GM12872 (cell line): ENCODE measurements at regions not wholly inside any gene's neighbourhood (a gene's known extent, or its start where the extent isn't known, plus 50 kb on each side); places are given as distances from the start of the nearest gene placed in this dataset.

Experiments used
- TF ChIP-seq, protein P1 (sequence below): IDR thresholded peaks from 3 replicates; pipeline ENCODE4 v1.5.1; 2011; ENCODE audit warnings: low read depth, mild to moderate bottlenecking, low read length, moderate library complexity; ENCODE audit not compliant: insufficient read depth

DNA sequence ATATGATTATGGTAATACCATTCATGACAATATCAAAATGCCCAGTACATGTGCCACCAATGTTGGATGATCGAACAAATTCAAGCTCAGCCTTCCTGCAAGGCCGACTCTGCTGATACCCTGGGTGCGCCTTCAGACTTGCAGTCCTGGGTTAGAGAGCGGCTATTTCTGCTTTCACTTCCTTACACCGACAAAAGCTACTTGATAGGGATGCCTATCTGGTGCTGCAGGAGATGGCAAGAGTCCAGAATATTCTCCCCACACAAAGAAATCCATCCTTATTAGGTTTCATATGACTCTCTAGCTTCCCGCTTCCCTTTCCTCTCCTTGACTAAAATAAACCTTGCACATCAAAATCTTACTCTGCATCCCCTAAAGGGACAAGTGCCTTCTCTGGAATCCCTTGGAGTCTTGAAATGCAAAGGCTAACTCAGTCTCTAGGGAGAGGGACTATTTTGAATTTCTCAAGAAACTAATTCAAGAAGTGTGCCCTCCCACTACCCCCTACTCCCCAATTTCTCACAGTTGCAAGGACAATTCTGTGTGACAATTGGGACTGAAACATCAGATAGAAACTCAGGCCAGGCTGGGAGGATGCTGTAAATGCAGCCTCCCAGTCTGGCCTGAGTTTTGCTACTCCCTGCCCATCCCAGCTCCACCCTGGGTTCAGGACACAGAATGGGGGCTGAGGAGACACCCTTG lies 103.1 kb upstream of the USP24 start:
- TF ChIP-seq, protein P1, sequence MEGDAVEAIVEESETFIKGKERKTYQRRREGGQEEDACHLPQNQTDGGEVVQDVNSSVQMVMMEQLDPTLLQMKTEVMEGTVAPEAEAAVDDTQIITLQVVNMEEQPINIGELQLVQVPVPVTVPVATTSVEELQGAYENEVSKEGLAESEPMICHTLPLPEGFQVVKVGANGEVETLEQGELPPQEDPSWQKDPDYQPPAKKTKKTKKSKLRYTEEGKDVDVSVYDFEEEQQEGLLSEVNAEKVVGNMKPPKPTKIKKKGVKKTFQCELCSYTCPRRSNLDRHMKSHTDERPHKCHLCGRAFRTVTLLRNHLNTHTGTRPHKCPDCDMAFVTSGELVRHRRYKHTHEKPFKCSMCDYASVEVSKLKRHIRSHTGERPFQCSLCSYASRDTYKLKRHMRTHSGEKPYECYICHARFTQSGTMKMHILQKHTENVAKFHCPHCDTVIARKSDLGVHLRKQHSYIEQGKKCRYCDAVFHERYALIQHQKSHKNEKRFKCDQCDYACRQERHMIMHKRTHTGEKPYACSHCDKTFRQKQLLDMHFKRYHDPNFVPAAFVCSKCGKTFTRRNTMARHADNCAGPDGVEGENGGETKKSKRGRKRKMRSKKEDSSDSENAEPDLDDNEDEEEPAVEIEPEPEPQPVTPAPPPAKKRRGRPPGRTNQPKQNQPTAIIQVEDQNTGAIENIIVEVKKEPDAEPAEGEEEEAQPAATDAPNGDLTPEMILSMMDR, result no peak

DNA sequence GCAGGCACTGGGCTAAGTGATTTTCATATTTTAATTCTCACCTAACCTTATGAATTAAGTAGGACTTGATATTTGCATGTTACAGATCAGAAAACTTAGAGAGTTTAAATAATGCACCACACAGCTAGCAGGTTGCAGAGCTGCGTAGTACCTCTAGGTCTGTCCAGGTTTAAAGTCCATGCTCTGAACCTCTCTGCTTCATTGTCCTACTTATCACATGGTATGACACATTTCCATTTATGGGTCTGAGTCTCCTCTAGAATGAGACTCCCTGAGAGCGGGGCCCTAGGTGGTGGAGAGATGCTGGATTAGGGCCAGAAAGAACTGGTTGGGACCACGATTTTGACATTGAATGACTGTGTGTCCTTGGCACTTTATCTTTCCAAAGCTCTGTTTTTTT lies 102.5 kb upstream of the USP24 start:
- TF ChIP-seq, protein P1, result no peak

DNA sequence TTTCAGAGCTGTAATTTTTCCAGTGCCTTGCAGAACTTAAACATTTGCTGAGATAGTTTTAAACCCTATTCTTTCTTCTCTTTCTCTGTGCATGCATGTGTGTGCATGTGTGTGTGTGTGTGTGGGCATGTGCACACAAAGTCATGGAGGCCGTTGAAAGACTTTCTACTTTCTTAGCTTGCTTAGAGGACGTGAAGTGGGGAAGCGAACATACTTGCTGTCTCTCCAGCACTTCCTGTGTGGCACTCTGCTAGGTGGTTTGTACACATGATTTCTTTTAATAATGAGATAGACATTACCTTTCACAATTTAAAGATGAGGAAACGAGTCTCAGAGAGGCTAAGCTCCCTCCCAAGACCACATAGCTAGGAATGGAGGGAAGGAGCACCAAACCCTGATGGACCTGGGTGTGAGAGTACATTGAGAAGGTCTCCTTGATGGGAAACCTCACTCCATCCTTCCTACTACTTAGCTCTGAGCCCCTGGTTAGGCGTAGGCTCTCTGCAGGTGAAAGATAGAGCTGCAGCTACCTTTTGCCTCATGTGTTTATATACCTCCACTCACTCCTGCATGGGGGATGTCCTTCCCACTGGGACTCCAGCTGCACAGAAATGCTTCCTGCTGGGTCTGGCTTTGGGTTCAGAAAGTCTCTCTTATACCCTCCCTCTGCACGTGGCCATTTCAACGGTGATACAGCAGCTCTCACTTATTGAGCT lies 101.9 kb upstream of the USP24 start:
- TF ChIP-seq, protein P1, result no peak

DNA sequence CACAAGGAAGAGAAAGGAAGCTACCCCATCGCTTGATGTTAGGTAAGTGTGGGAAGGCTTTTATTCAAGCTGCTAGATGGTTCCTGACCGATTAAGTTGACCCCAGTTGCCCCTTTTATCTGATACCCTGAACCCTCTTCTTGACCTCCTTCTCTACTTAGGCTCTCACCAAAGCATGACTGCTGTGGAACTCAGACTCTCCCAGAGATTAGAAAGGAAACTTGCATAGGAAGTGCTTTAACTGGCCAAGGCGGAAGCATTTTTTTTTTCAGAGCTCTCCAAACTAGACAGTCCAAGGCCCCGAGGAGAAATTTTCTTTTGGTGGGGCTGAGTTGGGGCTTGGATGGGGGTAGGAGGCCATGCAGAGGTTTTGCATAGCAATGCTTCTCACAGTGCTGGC lies 101.3 kb upstream of the USP24 start:
- TF ChIP-seq, protein P1, result no peak

DNA sequence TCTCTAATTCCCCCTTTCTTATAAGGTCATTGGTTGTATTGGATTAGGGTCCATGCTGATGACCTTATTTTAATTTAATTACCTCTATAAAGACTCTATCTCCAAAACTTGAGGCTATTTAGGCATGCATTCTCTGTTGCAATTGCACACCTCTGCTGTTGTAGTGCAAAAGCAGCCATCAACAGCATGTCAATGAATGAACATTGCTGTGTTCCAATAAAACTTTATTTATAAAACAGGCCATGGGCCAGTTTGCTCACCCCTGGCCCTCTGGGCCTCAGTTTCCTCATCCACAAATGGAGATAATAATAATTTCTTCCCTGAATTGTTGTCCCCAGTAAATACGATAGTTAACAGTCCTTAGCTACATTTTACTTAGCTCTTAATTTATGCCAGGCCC lies 100.4 kb upstream of the USP24 start:
- TF ChIP-seq, protein P1, result no peak

DNA sequence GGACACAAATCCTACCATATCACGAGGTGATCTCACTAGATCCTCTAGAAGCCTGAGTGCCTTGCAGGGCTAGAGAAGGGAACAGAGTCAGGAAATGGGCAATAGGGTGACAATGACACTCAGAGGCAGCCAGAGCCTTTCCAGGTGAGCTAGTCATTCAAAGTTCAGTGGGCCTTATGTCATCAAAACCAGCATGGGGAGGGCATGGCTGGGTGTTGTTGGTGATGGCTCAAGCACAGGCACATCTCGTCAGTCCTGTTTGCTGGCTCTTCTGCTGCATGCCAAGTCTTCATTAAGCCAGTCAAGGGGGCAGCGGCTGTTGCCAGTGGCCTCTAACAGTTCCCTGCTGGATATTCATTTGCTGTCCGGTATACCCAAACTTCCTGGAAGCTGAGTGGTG lies 99.6 kb upstream of the USP24 start:
- TF ChIP-seq, protein P1, result no peak

DNA sequence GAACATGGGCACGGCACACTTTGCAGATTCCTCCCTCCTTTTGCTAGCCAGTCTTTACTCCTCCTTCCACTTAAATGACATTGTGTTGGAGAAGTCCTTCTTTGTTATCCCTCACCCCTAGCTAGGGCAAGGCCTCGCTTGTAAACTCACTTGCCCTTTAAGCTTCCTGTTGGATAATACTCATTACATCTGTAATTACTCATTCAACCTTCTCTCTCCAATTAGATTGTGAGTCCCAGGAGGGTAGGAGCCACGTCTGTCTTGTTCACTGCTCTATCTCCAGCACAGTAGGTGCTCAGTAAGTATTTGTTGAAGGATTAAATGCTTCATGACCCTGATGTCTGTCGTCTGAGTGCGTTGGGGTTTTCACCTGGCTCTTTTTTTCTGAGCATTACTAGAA lies 98.7 kb upstream of the USP24 start:
- TF ChIP-seq, protein P1, result no peak
